ENCODE measurements at regions not wholly inside any gene's neighbourhood (a gene's known extent, or its start where the extent isn't known, plus 50 kb on each side); places are given as distances from the start of the nearest gene placed in this dataset.

- DNase-seq (ENCODE audit: low read depth): no peak
- no peak overlapping the region for H3K4me3 ChIP-seq (ENCODE audit: control insufficient read depth, low read depth, low read length)
- no peak for TF ChIP-seq CTCF (conservative IDR thresholded peaks at IDR 0.05; ENCODE audit: control insufficient read depth, insufficient read depth, low read depth, low read length)
These were observed 172.7 kb downstream of the MYCN start for GRCh38 chr2:16112972-16113560.

GRCh38 chr2:16112251-16112971 is 172.1 kb downstream of the MYCN start:
- no peak for TF ChIP-seq CTCF (conservative IDR thresholded peaks at IDR 0.05; ENCODE audit: control insufficient read depth, insufficient read depth, low read depth, low read length)
- no peak for DNase-seq (ENCODE audit: low read depth)
- H3K4me3 ChIP-seq (ENCODE audit: control insufficient read depth, low read depth, low read length): no peak overlapping the region

- TF ChIP-seq CTCF (conservative IDR thresholded peaks at IDR 0.05; ENCODE audit: control insufficient read depth, insufficient read depth, low read depth, low read length): no peak
- no peak overlapping the region for H3K4me3 ChIP-seq (ENCODE audit: control insufficient read depth, low read depth, low read length)
- no peak for DNase-seq (ENCODE audit: low read depth)
These were observed 171.5 kb downstream of the MYCN start for GRCh38 chr2:16111838-16112210.

- no peak for DNase-seq (ENCODE audit: low read depth)
- TF ChIP-seq CTCF (conservative IDR thresholded peaks at IDR 0.05; ENCODE audit: control insufficient read depth, insufficient read depth, low read depth, low read length): no peak
- no peak overlapping the region for H3K4me3 ChIP-seq (ENCODE audit: control insufficient read depth, low read depth, low read length)
These were observed 169.5 kb downstream of the MYCN start for GRCh38 chr2:16109821-16110310.

- DNase-seq (ENCODE audit: low read depth): no peak
- TF ChIP-seq CTCF (conservative IDR thresholded peaks at IDR 0.05; ENCODE audit: control insufficient read depth, insufficient read depth, low read depth, low read length): no peak
- no peak overlapping the region for H3K4me3 ChIP-seq (ENCODE audit: control insufficient read depth, low read depth, low read length)
These were observed 169.0 kb downstream of the MYCN start for GRCh38 chr2:16109368-16109820.

- no peak for TF ChIP-seq CTCF (conservative IDR thresholded peaks at IDR 0.05; ENCODE audit: control insufficient read depth, insufficient read depth, low read depth, low read length)
- no peak overlapping the region for H3K4me3 ChIP-seq (ENCODE audit: control insufficient read depth, low read depth, low read length)
- no peak for DNase-seq (ENCODE audit: low read depth)
These were observed 166.9 kb downstream of the MYCN start for GRCh38 chr2:16107246-16107645.
